ENCODE measurements at regions not wholly inside any gene's neighbourhood (a gene's known extent, or its start where the extent isn't known, plus 50 kb on each side); places are given as distances from the start of the nearest gene placed in this dataset.

- TF ChIP-seq POLR2A (IDR thresholded peaks at IDR 0.05; ENCODE audit: low read length) = no peak
- TF ChIP-seq GATA1 (IDR thresholded peaks at IDR 0.05; ENCODE audit: low read depth, low read length) = no peak
Observed at GRCh38 chr3:74506246-74506645, 108.2 kb downstream of the CNTN3 start.
